ENCODE measurements at regions not wholly inside any gene's neighbourhood (a gene's known extent, or its start where the extent isn't known, plus 50 kb on each side); places are given as distances from the start of the nearest gene placed in this dataset.

DNA sequence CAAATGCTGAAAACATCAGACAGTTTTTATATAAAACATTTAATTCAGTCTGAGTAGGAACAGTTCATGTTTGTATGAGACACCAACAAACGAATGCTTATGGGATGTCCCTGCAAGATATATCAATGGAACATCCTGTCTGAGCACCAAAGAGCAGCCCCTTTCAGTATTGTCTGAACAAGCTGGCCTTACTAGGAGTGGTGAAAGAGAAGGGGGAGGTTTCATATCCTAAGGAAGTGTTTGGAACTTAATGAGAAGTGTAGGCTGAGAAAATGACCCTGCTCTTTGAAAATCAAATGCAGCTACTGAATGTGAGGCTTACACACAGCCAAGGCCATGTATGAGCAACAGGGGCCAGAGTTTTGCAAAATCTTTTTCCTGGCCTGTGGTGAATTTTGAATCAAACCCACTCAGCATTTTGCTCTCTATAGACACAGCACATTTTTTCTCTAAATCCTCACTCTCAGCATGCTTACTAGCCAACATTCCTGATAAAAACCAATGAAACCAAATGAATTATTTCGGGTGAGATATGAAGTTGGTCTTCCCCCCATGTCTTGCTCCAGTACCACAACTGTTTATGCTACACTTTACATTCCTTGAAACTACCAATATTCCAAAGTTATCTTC lies 119.4 kb downstream of the LUZP4 start:
- H3K27me3 ChIP-seq (ENCODE audit: low read length) = no peaks in the 10 kb centered on the region
- H3K9me3 ChIP-seq (ENCODE audit: low read length) = no peaks in the 10 kb centered on the region
- peaks cover 13% of the 10 kb centered on the region for H3K4me1 ChIP-seq (ENCODE audit: insufficient read depth, low read length)
- H3K36me3 ChIP-seq (ENCODE audit: low read depth, low read length) = no peaks in the 10 kb centered on the region
- no peaks in the 10 kb centered on the region for H3K9me2 ChIP-seq (replicated peaks; ENCODE audit: low read length)
- no peak overlapping the region for H3K4me3 ChIP-seq (ENCODE audit: low read length)
- no peak overlapping the region for H3K4me2 ChIP-seq (ENCODE audit: low read length)
- no peaks in the 10 kb centered on the region for H3F3A ChIP-seq (ENCODE audit: low read length, unreplicated experiment)
- H3K27ac ChIP-seq (ENCODE audit: low read length) = no peak overlapping the region
- intact Hi-C loops (cut with micrococcal nuclease) = no loop called here
- H3K9ac ChIP-seq (ENCODE audit: low read length) = no peak overlapping the region
- BruUV-seq (replicated peaks) = no TSS peak
- H3K79me2 ChIP-seq (ENCODE audit: low read length) = no peaks in the 10 kb centered on the region
- H4K20me1 ChIP-seq (ENCODE audit: low read length) = no peaks in the 10 kb centered on the region
- no peak for ATAC-seq
- TF ChIP-seq EZH2 (IDR thresholded peaks at IDR 0.05; ENCODE audit: low read length, unreplicated experiment) (no peak), EZH2phosphoT487 (IDR thresholded peaks at IDR 0.05; ENCODE audit: borderline replicate concordance, low read length) (no peak)
- TF ChIP-seq, protein P1, sequence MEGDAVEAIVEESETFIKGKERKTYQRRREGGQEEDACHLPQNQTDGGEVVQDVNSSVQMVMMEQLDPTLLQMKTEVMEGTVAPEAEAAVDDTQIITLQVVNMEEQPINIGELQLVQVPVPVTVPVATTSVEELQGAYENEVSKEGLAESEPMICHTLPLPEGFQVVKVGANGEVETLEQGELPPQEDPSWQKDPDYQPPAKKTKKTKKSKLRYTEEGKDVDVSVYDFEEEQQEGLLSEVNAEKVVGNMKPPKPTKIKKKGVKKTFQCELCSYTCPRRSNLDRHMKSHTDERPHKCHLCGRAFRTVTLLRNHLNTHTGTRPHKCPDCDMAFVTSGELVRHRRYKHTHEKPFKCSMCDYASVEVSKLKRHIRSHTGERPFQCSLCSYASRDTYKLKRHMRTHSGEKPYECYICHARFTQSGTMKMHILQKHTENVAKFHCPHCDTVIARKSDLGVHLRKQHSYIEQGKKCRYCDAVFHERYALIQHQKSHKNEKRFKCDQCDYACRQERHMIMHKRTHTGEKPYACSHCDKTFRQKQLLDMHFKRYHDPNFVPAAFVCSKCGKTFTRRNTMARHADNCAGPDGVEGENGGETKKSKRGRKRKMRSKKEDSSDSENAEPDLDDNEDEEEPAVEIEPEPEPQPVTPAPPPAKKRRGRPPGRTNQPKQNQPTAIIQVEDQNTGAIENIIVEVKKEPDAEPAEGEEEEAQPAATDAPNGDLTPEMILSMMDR (conservative IDR thresholded peaks at IDR 0.05; ENCODE audit: low read depth, low read length) = no peak
- CTCF ChIA-PET = no interaction called here
- no peak overlapping the region for H2AFZ ChIP-seq (ENCODE audit: low read length)
- no peak for DNase-seq
- POLR2A ChIA-PET (ENCODE audit: unreplicated experiment) = no interaction called here

DNA sequence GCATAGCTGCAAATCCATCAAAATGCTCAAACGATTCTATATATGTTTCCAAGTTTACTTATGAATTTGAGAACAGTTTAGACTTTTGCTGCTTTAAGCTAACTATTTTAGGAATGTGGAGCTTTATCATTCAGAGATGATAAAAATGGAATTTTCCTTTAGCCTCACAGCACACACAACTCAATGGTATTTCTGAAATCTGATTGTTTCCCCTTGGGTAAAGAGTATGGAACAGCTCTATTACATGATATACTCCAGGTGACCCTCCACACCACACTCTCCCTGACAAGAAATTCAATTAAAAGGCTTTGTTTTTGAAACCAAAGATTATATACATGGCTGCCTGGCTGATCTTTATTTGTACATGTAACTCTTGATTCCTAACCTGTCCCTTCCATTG lies 120.0 kb downstream of the LUZP4 start:
- Histone ChIP-seq H3K27ac (ENCODE audit: low read length) (no peak overlapping the region), H3K9me2 (replicated peaks; ENCODE audit: low read length) (no peaks in the 10 kb centered on the region), H2AFZ (ENCODE audit: low read length) (no peak overlapping the region), H3K4me3 (ENCODE audit: low read length) (no peak overlapping the region), H3F3A (ENCODE audit: low read length, unreplicated experiment) (no peaks in the 10 kb centered on the region), H3K9me3 (ENCODE audit: low read length) (no peaks in the 10 kb centered on the region), H3K79me2 (ENCODE audit: low read length) (no peaks in the 10 kb centered on the region), H3K27me3 (ENCODE audit: low read length) (no peaks in the 10 kb centered on the region), H3K4me1 (ENCODE audit: insufficient read depth, low read length) (peaks cover 16% of the 10 kb centered on the region), H3K4me2 (ENCODE audit: low read length) (no peak overlapping the region), H4K20me1 (ENCODE audit: low read length) (no peaks in the 10 kb centered on the region), H3K36me3 (ENCODE audit: low read depth, low read length) (no peaks in the 10 kb centered on the region), H3K9ac (ENCODE audit: low read length) (no peak overlapping the region)
- no TSS peak for BruUV-seq (replicated peaks)
- intact Hi-C loops (cut with micrococcal nuclease) = no loop called here
- ChIA-PET CTCF (no interaction called here), POLR2A (ENCODE audit: unreplicated experiment) (no interaction called here)
- TF ChIP-seq, protein P1 (conservative IDR thresholded peaks at IDR 0.05; ENCODE audit: low read depth, low read length) = no peak
- TF ChIP-seq EZH2phosphoT487 (IDR thresholded peaks at IDR 0.05; ENCODE audit: borderline replicate concordance, low read length) (no peak), EZH2 (IDR thresholded peaks at IDR 0.05; ENCODE audit: low read length, unreplicated experiment) (no peak)
- ATAC-seq (no peak), DNase-seq (no peak)

DNA sequence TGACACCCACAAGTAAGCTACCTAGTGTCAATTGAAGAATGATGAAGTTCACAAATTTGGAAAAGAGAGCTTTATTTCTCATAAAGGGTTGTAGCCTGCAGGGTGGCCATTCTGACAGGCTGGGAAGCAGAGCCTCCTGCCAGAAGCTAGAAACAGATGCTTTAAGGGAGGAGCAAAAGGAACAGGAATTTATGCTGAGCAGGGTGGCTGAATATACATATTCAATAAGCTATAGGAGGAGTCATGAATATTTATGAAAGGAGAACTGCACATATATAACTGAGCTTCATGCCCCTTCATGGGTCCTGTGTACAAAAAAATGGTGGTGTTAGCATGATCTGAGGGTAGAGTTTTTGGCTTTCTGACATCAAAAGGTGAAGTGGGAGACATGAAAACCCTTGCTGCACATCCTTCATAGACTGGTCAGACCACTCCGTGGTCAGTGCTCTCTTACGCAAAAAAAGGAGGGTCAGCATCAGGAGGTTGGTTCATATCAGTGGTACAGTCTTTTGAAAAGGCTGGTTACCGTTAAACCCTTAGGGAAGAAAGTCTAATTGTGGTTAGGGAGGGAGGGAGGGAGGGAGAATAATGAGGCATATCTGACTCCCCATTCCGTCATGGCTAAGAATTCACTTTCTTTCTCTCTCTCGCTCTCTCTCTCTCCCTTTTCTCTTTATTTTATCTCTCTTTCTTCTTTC lies 121.4 kb downstream of the LUZP4 start:
- intact Hi-C loops (cut with micrococcal nuclease) = no loop called here
- ChIA-PET POLR2A (ENCODE audit: unreplicated experiment) (no interaction called here), CTCF (no interaction called here)
- no peak overlapping the region for H3K9ac ChIP-seq (ENCODE audit: low read length)
- H3F3A ChIP-seq (ENCODE audit: low read length, unreplicated experiment) = no peaks in the 10 kb centered on the region
- no peak overlapping the region for H3K4me3 ChIP-seq (ENCODE audit: low read length)
- H3K4me1 ChIP-seq (ENCODE audit: insufficient read depth, low read length) = peaks cover 16% of the 10 kb centered on the region
- no peaks in the 10 kb centered on the region for H3K9me3 ChIP-seq (ENCODE audit: low read length)
- no peak overlapping the region for H3K4me2 ChIP-seq (ENCODE audit: low read length)
- no peaks in the 10 kb centered on the region for H3K27me3 ChIP-seq (ENCODE audit: low read length)
- BruUV-seq (replicated peaks) = no TSS peak
- DNase-seq (no peak), ATAC-seq (no peak)
- no peak overlapping the region for H3K27ac ChIP-seq (ENCODE audit: low read length)
- H3K79me2 ChIP-seq (ENCODE audit: low read length) = no peaks in the 10 kb centered on the region
- no peaks in the 10 kb centered on the region for H3K9me2 ChIP-seq (replicated peaks; ENCODE audit: low read length)
- TF ChIP-seq EZH2 (IDR thresholded peaks at IDR 0.05; ENCODE audit: low read length, unreplicated experiment) (no peak), EZH2phosphoT487 (IDR thresholded peaks at IDR 0.05; ENCODE audit: borderline replicate concordance, low read length) (no peak)
- TF ChIP-seq, protein P1 (conservative IDR thresholded peaks at IDR 0.05; ENCODE audit: low read depth, low read length) = no peak
- H3K36me3 ChIP-seq (ENCODE audit: low read depth, low read length) = no peaks in the 10 kb centered on the region
- no peaks in the 10 kb centered on the region for H4K20me1 ChIP-seq (ENCODE audit: low read length)
- H2AFZ ChIP-seq (ENCODE audit: low read length) = no peak overlapping the region

Measured in PC-3 (cell line).